ENCODE measurements at regions not wholly inside any gene's neighbourhood (a gene's known extent, or its start where the extent isn't known, plus 50 kb on each side); places are given as distances from the start of the nearest gene placed in this dataset.

GRCh38 chr2:44084850-44085249, 83.8 kb upstream of the PPM1B start (continued):
- TF ChIP-seq SP1 (IDR thresholded peaks at IDR 0.05; ENCODE audit: low read depth, low read length): no peak
- TF ChIP-seq ATF2 (IDR thresholded peaks at IDR 0.05; ENCODE audit: low read length): no peak
- TF ChIP-seq EP300 (IDR thresholded peaks at IDR 0.05; ENCODE audit: borderline replicate concordance in 1 of 2, low read depth in 2 of 2, low read length in 2 of 2): no peak
- TF ChIP-seq SIRT6 (IDR thresholded peaks at IDR 0.05; ENCODE audit: low read length): no peak
- TF ChIP-seq TCF12 (IDR thresholded peaks at IDR 0.05; ENCODE audit: low read depth, low read length): no peak
- no peak for TF ChIP-seq EZH2 (IDR thresholded peaks at IDR 0.05; ENCODE audit: low read depth, low read length, severe bottlenecking)
